A673 (cell line): ENCODE measurements at regions not wholly inside any gene's neighbourhood (a gene's known extent, or its start where the extent isn't known, plus 50 kb on each side); places are given as distances from the start of the nearest gene placed in this dataset.
A peak's percentile ranks its signal among the peaks of the same experiment; 100 is the strongest.

Experiments used
- BruUV-seq: library from RNA; stranded (reverse); fragments of 400-500 nt; replicated peaks from 2 replicates; lab custom pipeline; 2021; lab: Mats Ljungman, UMichigan
- CTCF ChIA-PET: fragments of 300-600 bp; sonication (Branson Sonifier 250); formaldehyde crosslinking; loops from one replicate; lab custom pipeline; 2022; ENCODE audit warnings: antibody characterized with exemption; lab: Charles Lee
- POLR2A ChIA-PET: fragments of 300-600 bp; sonication (Branson Sonifier 250); formaldehyde crosslinking; loops from one replicate; lab custom pipeline; 2022; ENCODE audit warnings: antibody characterized with exemption; ENCODE audit not compliant: low non-redundant PET; lab: Charles Lee
- DNase-seq: peaks from one replicate; pipeline ENCODE4 v3.0.0-alpha.2; 2015; ENCODE audit warnings: low spot score
- H3K27ac ChIP-seq: fragments of 200-600 bp; sonication (generic); 2 replicates; pipeline ENCODE4 v1.5.1; 2016; ENCODE audit warnings: mixed run types, low read depth, mild to moderate bottlenecking, mixed read lengths, antibody characterized with exemption, low read length; ENCODE audit not compliant: poor library complexity, severe bottlenecking
- H3K27me3 ChIP-seq: fragments of 200-600 bp; sonication (generic); replicated peaks from 2 replicates; pipeline ENCODE4 v1.6.1; 2017; ENCODE audit warnings: mixed run types, low read depth, mild to moderate bottlenecking, mixed read lengths, antibody characterized with exemption, low read length; ENCODE audit not compliant: insufficient read depth, poor library complexity
- H3K36me3 ChIP-seq: fragments of 200-600 bp; sonication (generic); 2 replicates; pipeline ENCODE4 v1.6.1; 2016; ENCODE audit warnings: mixed run types, mild to moderate bottlenecking, mixed read lengths, antibody characterized with exemption, low read length; ENCODE audit not compliant: insufficient read depth, poor library complexity, severe bottlenecking
- H3K4me1 ChIP-seq: fragments of 200-600 bp; sonication (generic); 2 replicates; pipeline ENCODE4 v1.6.1; 2017; ENCODE audit warnings: mixed run types, mild to moderate bottlenecking, mixed read lengths, antibody characterized with exemption, low read length; ENCODE audit not compliant: insufficient read depth, poor library complexity, severe bottlenecking
- H3K4me3 ChIP-seq: fragments of 200-600 bp; sonication (generic); 2 replicates; pipeline ENCODE4 v1.5.1; 2016; ENCODE audit warnings: low read depth, mixed run types, mild to moderate bottlenecking, mixed read lengths, low read length; ENCODE audit not compliant: poor library complexity, severe bottlenecking
- H3K9me3 ChIP-seq: fragments of 200-600 bp; sonication (generic); 2 replicates; pipeline ENCODE4 v1.6.1; 2016; ENCODE audit warnings: mixed run types, low read depth, mild to moderate bottlenecking, mixed read lengths, antibody characterized with exemption, low read length; ENCODE audit not compliant: poor library complexity, severe bottlenecking
- CTCF ChIP-seq: fragments of 300-800, 200-600 bp; sonication (generic); conservative IDR thresholded peaks from 2 replicates; pipeline ENCODE4 v1.5.1; 2017; ENCODE audit warnings: low read depth, mild to moderate bottlenecking, antibody characterized with exemption, low read length, moderate library complexity, mixed read lengths
- EZH2 ChIP-seq: fragments of 200-600 bp; sonication (generic); IDR thresholded peaks from 2 replicates; pipeline ENCODE4 v1.6.1; 2017; ENCODE audit warnings: borderline replicate concordance, low read depth, mild to moderate bottlenecking, mixed read lengths, antibody characterized with exemption, low read length; ENCODE audit not compliant: poor library complexity, severe bottlenecking
- intact Hi-C: fragments of 100-400 bp; cut with micrococcal nuclease; formaldehyde crosslinking; loops from one replicate; pipeline ENCODE4 v1.10.0; 2022; ENCODE audit not compliant: unreplicated experiment

DNA sequence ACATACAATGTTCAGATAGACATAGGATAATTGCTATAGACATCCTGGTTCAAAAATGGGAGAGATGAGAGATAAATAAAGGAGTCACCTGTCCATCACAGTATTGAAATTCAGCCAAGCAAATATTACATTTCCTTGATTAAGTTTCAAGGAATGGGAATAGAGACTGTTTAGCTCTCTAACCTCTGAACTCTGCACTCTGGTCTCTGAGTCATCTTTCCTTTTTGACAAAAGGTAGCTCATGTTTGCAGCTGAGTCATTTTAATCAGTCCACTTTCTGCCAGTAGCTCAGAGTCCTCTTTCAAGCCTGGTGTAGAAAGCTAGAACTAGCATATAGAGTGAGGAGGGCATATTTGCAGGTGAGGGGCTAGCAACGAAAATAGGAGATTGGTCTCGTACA is 51.4 kb upstream of the GJA8 start:
- POLR2A ChIA-PET, result no interaction called here
- intact Hi-C loops, result no loop called here
- CTCF ChIA-PET, result no interaction called here
- DNase-seq, result peak; percentile 14
- no peaks in the 10 kb centered on the region for H3K9me3 ChIP-seq
- H3K27me3 ChIP-seq, result no peaks in the 10 kb centered on the region
- TF ChIP-seq CTCF (no peak), EZH2 (no peak)
- no peaks in the 10 kb centered on the region for H3K36me3 ChIP-seq
- BruUV-seq, result no TSS peak
- H3K27ac ChIP-seq, result no peak overlapping the region
- H3K4me1 ChIP-seq, result no peaks in the 10 kb centered on the region
- H3K4me3 ChIP-seq, result no peak overlapping the region

- Histone ChIP-seq H3K27me3 (no peaks in the 10 kb centered on the region), H3K36me3 (no peaks in the 10 kb centered on the region), H3K9me3 (no peaks in the 10 kb centered on the region), H3K27ac (no peak overlapping the region), H3K4me1 (no peaks in the 10 kb centered on the region), H3K4me3 (no peak overlapping the region)
- TF ChIP-seq CTCF (no peak), EZH2 (no peak)
- ChIA-PET CTCF (no interaction called here), POLR2A (no interaction called here)
- no peak for DNase-seq
- intact Hi-C loops, result no loop called here
- no TSS peak for BruUV-seq
These were observed 49.8 kb upstream of the GJA8 start for GRCh38 chr1:147852706-147853225.
